Esophagus (tissue), 2 donors: ENCODE measurements at regions not wholly inside any gene's neighbourhood (a gene's known extent, or its start where the extent isn't known, plus 50 kb on each side); places are given as distances from the start of the nearest gene placed in this dataset.

Source experiments
- H3K27ac ChIP-seq, 2 donors: one replicate each; pipeline ENCODE4 v1.5.1; 2013; ENCODE audit warnings: low read depth in 2 of 2, mild to moderate bottlenecking in 2 of 2, inconsistent platforms in 1 of 2, low read length in 1 of 2, moderate library complexity in 1 of 2
- H3K27me3 ChIP-seq, 2 donors: one replicate each; pipeline ENCODE4 v1.6.1; 2013; ENCODE audit warnings: low read length in 2 of 2, control low read depth in 1 of 2, mild to moderate bottlenecking in 1 of 2; ENCODE audit not compliant: insufficient read depth in 2 of 2, control insufficient read depth in 1 of 2
- H3K36me3 ChIP-seq, 2 donors: one replicate each; pipeline ENCODE4 v1.6.1; 2013; ENCODE audit warnings: low read length in 1 of 2; ENCODE audit not compliant: control insufficient read depth in 2 of 2, insufficient read depth in 2 of 2
- H3K4me1 ChIP-seq, 2 donors: one replicate each; pipeline ENCODE4 v1.6.1; 2013; ENCODE audit warnings: low read length in 1 of 2; ENCODE audit not compliant: control insufficient read depth in 2 of 2, insufficient read depth in 2 of 2
- H3K4me3 ChIP-seq, 2 donors: one replicate each; pipeline ENCODE4 v1.5.1; 2013; ENCODE audit warnings: low read length in 2 of 2, mild to moderate bottlenecking in 2 of 2, low read depth in 1 of 2, moderate library complexity in 1 of 2
- H3K9me3 ChIP-seq, 2 donors: one replicate each; pipeline ENCODE4 v1.6.1; 2013; ENCODE audit warnings: mild to moderate bottlenecking in 2 of 2, low read depth in 1 of 2, low read length in 1 of 2, moderate library complexity in 1 of 2; ENCODE audit not compliant: control insufficient read depth in 2 of 2, insufficient read depth in 1 of 2
- WGBS, 2 donors: extraction: QIAGEN DNeasy Blood & Tissue Kit; methylation state at CpG; one replicate each; pipeline ENCODE4 v1.1.7; 2013; 5-methylcytosine and 5-hydroxymethylcytosine counted together
- donor health status: healthy with polysubstance abuse.
- donor health status: Bipolar disorder and iron deficiency.

DNA sequence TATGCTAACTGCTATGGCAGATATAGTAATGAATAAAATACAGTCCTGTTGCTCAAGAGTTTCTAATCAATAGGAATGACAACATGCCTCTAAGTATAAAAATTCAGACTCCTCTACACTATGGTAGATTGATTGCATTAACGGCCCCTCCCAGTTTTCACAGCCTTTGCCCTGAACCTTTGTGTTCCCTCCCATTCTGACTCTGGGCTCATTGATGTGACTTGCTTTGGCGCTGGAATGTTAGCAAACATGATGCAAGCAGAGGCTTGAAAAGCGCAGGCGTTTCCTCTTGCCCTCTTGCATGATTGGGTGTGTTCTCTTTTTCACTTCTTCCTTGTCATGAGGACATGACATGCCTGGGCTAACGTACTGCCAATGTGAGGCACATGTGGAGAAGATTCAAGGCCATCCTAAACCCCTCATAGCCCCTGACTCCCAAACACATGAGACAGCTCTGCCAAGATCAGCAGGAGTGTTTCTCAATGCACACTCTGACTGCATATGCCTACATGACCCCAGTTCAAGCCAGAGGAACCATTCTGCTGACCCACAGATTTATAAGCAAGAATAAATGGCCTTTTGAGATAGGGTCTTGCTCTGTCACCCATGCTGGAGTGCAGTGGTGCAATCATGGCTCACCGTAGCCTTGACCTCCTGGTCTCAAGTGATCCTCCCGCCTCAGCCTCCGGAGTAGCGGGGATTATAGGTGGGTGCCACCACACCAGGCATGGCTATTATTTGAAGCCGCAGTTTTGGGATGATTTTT, 49.7 kb upstream of the CD28 start:
- WGBS, 2 donors, result 53 to 63% methylated on average over 10 of the region's 10 CpGs
- no peaks in the 10 kb centered on the region for H3K27me3 ChIP-seq

More for the DNA sequence above, 49.7 kb upstream of the CD28 start:
- no peak overlapping the region for H3K4me3 ChIP-seq
- H3K4me1 ChIP-seq, result peaks cover 0 to 4% of the 10 kb centered on the region in 2 donors
- H3K36me3 ChIP-seq, result no peaks in the 10 kb centered on the region
- no peaks in the 10 kb centered on the region for H3K9me3 ChIP-seq
- peak overlapping the region; percentile 77 to 86 for H3K27ac ChIP-seq
